ENCODE measurements at regions not wholly inside any gene's neighbourhood (a gene's known extent, or its start where the extent isn't known, plus 50 kb on each side); places are given as distances from the start of the nearest gene placed in this dataset.

GRCh38 chr21:34011660-34012059 is 61.7 kb upstream of the MRPS6 start:
- H3F3A ChIP-seq (ENCODE audit: insufficient read depth, low read depth): no peaks in the 10 kb centered on the region
- H3K9me3 ChIP-seq (ENCODE audit: insufficient read depth, low read depth): no peaks in the 10 kb centered on the region
- H3K36me3 ChIP-seq (ENCODE audit: low read depth): no peaks in the 10 kb centered on the region
- POLR2A ChIA-PET (ENCODE audit: unreplicated experiment): no interaction called here
- H3K27ac ChIP-seq: no peak overlapping the region
- no peaks in the 10 kb centered on the region for H3K4me1 ChIP-seq (replicated peaks; ENCODE audit: insufficient read depth)
- no peak overlapping the region for H2AFZ ChIP-seq
- H3K9me2 ChIP-seq (ENCODE audit: insufficient read depth): no peaks in the 10 kb centered on the region
- no peaks in the 10 kb centered on the region for H4K20me1 ChIP-seq (ENCODE audit: insufficient read depth)
- 0 out of 2 replicates have a peak, but pooled peaks cover 9% of the 10 kb centered on the region for H3K27me3 ChIP-seq (ENCODE audit: insufficient read depth, low read depth)
- no peak overlapping the region for H3K4me3 ChIP-seq
- no peak for TF ChIP-seq CTCF (conservative IDR thresholded peaks at IDR 0.05)
- TF ChIP-seq EZH2 (IDR thresholded peaks at IDR 0.05; ENCODE audit: low read depth): no peak
- H3K79me2 ChIP-seq (ENCODE audit: low read depth): no peaks in the 10 kb centered on the region
- CTCF ChIA-PET: no interaction called here
- intact Hi-C loops (cut with micrococcal nuclease; ENCODE audit: unreplicated experiment): no loop called here
- H3K4me2 ChIP-seq: no peak overlapping the region
- no TSS peak for BruUV-seq (replicated peaks)
- no peak for DNase-seq

- CTCF ChIA-PET: no interaction called here
- TF ChIP-seq EZH2 (IDR thresholded peaks at IDR 0.05; ENCODE audit: low read depth): no peak
- no peak for TF ChIP-seq CTCF (conservative IDR thresholded peaks at IDR 0.05)
- Histone ChIP-seq H3K27ac (no peak overlapping the region), H3K4me2 (no peak overlapping the region), H3K9me3 (ENCODE audit: insufficient read depth, low read depth) (no peaks in the 10 kb centered on the region), H3K36me3 (ENCODE audit: low read depth) (no peaks in the 10 kb centered on the region), H3K4me3 (no peak overlapping the region), H3K4me1 (replicated peaks; ENCODE audit: insufficient read depth) (no peaks in the 10 kb centered on the region), H3K27me3 (ENCODE audit: insufficient read depth, low read depth) (0 out of 2 replicates have a peak, but pooled peaks cover under 1% of the 10 kb centered on the region), H2AFZ (no peak overlapping the region), H3K9me2 (ENCODE audit: insufficient read depth) (no peaks in the 10 kb centered on the region), H4K20me1 (ENCODE audit: insufficient read depth) (no peaks in the 10 kb centered on the region), H3F3A (ENCODE audit: insufficient read depth, low read depth) (no peaks in the 10 kb centered on the region), H3K79me2 (ENCODE audit: low read depth) (no peaks in the 10 kb centered on the region)
- no TSS peak for BruUV-seq (replicated peaks)
- intact Hi-C loops (cut with micrococcal nuclease; ENCODE audit: unreplicated experiment): no loop called here
- POLR2A ChIA-PET (ENCODE audit: unreplicated experiment): no interaction called here
- no peak for DNase-seq
Measured at GRCh38 chr21:34009193-34009592, 64.2 kb upstream of the MRPS6 start.

GRCh38 chr21:34008618-34009017 is 64.8 kb upstream of the MRPS6 start:
- POLR2A ChIA-PET (ENCODE audit: unreplicated experiment): no interaction called here
- BruUV-seq (replicated peaks): no TSS peak
- H3K27ac ChIP-seq: no peak overlapping the region

More at GRCh38 chr21:34008618-34009017, 64.8 kb upstream of the MRPS6 start:
- Histone ChIP-seq H3K9me2 (ENCODE audit: insufficient read depth) (no peaks in the 10 kb centered on the region), H3K27me3 (ENCODE audit: insufficient read depth, low read depth) (no peaks in the 10 kb centered on the region), H3K4me1 (replicated peaks; ENCODE audit: insufficient read depth) (no peaks in the 10 kb centered on the region), H3K9me3 (ENCODE audit: insufficient read depth, low read depth) (no peaks in the 10 kb centered on the region), H3K36me3 (ENCODE audit: low read depth) (no peaks in the 10 kb centered on the region), H4K20me1 (ENCODE audit: insufficient read depth) (no peaks in the 10 kb centered on the region), H3K79me2 (ENCODE audit: low read depth) (no peaks in the 10 kb centered on the region), H3F3A (ENCODE audit: insufficient read depth, low read depth) (no peaks in the 10 kb centered on the region), H2AFZ (no peak overlapping the region), H3K4me2 (no peak overlapping the region), H3K4me3 (no peak overlapping the region)
- no peak for DNase-seq
- CTCF ChIA-PET: no interaction called here
- intact Hi-C loops (cut with micrococcal nuclease; ENCODE audit: unreplicated experiment): no loop called here
- TF ChIP-seq CTCF (conservative IDR thresholded peaks at IDR 0.05): no peak
- no peak for TF ChIP-seq EZH2 (IDR thresholded peaks at IDR 0.05; ENCODE audit: low read depth)
